ENCODE measurements at regions not wholly inside any gene's neighbourhood (a gene's known extent, or its start where the extent isn't known, plus 50 kb on each side); places are given as distances from the start of the nearest gene placed in this dataset.
"Not testable (repeated sequence)": the region's sequence is repeated elsewhere in the genome, so short reads cannot be mapped to it uniquely, and the experiment has no call there.

- Histone ChIP-seq H3K9me3 (no peaks in the 10 kb centered on the region), H3K27me3 (replicated peaks in 1 of 2; ENCODE audit: control insufficient read depth in 2 of 2, extremely low read depth in 1 of 2, insufficient read depth in 2 of 2, low read length in 1 of 2) (no peaks in the 10 kb centered on the region), H3K4me1 (ENCODE audit: control insufficient read depth in 1 of 2, extremely low read depth in 1 of 2, insufficient read depth in 2 of 2, low read length in 2 of 2) (no peaks in the 10 kb centered on the region), H3K4me3 (ENCODE audit: control insufficient read depth in 1 of 2, extremely low read depth in 1 of 2, low read length in 1 of 2) (no peak overlapping the region), H3K27ac (ENCODE audit: low read length) (no peak overlapping the region), H3K36me3 (ENCODE audit: control insufficient read depth in 2 of 2, extremely low read depth in 1 of 2, insufficient read depth in 1 of 2, low read length in 1 of 2) (no peaks in the 10 kb centered on the region)
- ChIA-PET CTCF (no interaction called here), POLR2A (no interaction called here)
- Mint-ChIP-seq H3K4me1 (no peaks in the 10 kb centered on the region), H3K27me3 (peaks cover 0 to 3% of the 10 kb centered on the region in 2 donors), H3K9me3 (peaks cover 3 to 10% (median 8%) of the 10 kb centered on the region in 3 donors), H3K4me3 (no peak overlapping the region), H3K27ac (no peak overlapping the region), H3K36me3 (no peaks in the 10 kb centered on the region)
- ATAC-seq (replicated peaks in 1 of 4) (no peak), DNase-seq (no peak)
- 78% methylated on average over 1 of the region's 1 CpG for WGBS (ENCODE audit: insufficient coverage)
Observed at GRCh38 chr11:33437529-33437928, 180.3 kb downstream of the HIPK3 start.

- Mint-ChIP-seq H3K4me3 (no peak overlapping the region), H3K27ac (no peak overlapping the region), H3K27me3 (peaks cover 12% of the 10 kb centered on the region in 2 donors), H3K4me1 (no peaks in the 10 kb centered on the region), H3K36me3 (no peaks in the 10 kb centered on the region), H3K9me3 (peaks cover 1 to 10% (median 8%) of the 10 kb centered on the region in 3 donors)
- DNase-seq (no peak), ATAC-seq (replicated peaks in 1 of 4) (no peak)
- Histone ChIP-seq H3K27me3 (replicated peaks in 1 of 2; ENCODE audit: control insufficient read depth in 2 of 2, extremely low read depth in 1 of 2, insufficient read depth in 2 of 2, low read length in 1 of 2) (no peaks in the 10 kb centered on the region), H3K9me3 (no peaks in the 10 kb centered on the region), H3K36me3 (ENCODE audit: control insufficient read depth in 2 of 2, extremely low read depth in 1 of 2, insufficient read depth in 1 of 2, low read length in 1 of 2) (no peaks in the 10 kb centered on the region), H3K4me3 (ENCODE audit: control insufficient read depth in 1 of 2, extremely low read depth in 1 of 2, low read length in 1 of 2) (no peak overlapping the region), H3K27ac (ENCODE audit: low read length) (no peak overlapping the region), H3K4me1 (ENCODE audit: control insufficient read depth in 1 of 2, extremely low read depth in 1 of 2, insufficient read depth in 2 of 2, low read length in 2 of 2) (no peaks in the 10 kb centered on the region)
- POLR2A ChIA-PET = no interaction called here
- CTCF ChIA-PET = no interaction called here
Observed at GRCh38 chr11:33435216-33435615, 178.0 kb downstream of the HIPK3 start.

- H3K4me1 ChIP-seq (ENCODE audit: control insufficient read depth in 1 of 2, extremely low read depth in 1 of 2, insufficient read depth in 2 of 2, low read length in 2 of 2) = no peaks in the 10 kb centered on the region
- no peaks in the 10 kb centered on the region for H3K36me3 ChIP-seq (ENCODE audit: control insufficient read depth in 2 of 2, extremely low read depth in 1 of 2, insufficient read depth in 1 of 2, low read length in 1 of 2)
- H3K27me3 ChIP-seq (replicated peaks in 1 of 2; ENCODE audit: control insufficient read depth in 2 of 2, extremely low read depth in 1 of 2, insufficient read depth in 2 of 2, low read length in 1 of 2) = peaks cover 0 to 2% of the 10 kb centered on the region in 2 experiments
- no peak overlapping the region for H3K27ac ChIP-seq (ENCODE audit: low read length)
- H3K4me3 ChIP-seq (ENCODE audit: control insufficient read depth in 1 of 2, extremely low read depth in 1 of 2, low read length in 1 of 2) = no peak overlapping the region
- H3K9me3 ChIP-seq = no peaks in the 10 kb centered on the region
- ChIA-PET CTCF (no interaction called here), POLR2A (no interaction called here)
- Mint-ChIP-seq H3K36me3 (no peaks in the 10 kb centered on the region), H3K4me3 (no peak overlapping the region), H3K4me1 (no peaks in the 10 kb centered on the region), H3K27me3 (peaks cover 16 to 17% of the 10 kb centered on the region in 2 donors), H3K9me3 (peaks cover 1 to 13% (median 10%) of the 10 kb centered on the region in 3 donors), H3K27ac (no peak overlapping the region)
- no peak for ATAC-seq (replicated peaks in 1 of 4)
- DNase-seq = no peak
- WGBS (ENCODE audit: insufficient coverage) = 71% methylated on average over 1 of the region's 1 CpG
Observed at GRCh38 chr11:33434294-33434693, 177.1 kb downstream of the HIPK3 start.

GRCh38 chr11:33428435-33428834 lies 171.3 kb downstream of the HIPK3 start:
- peaks cover 0 to 11% (median 0%) of the 10 kb centered on the region in 3 donors for H3K9me3 Mint-ChIP-seq
- H3K4me3 Mint-ChIP-seq; H3K36me3 Mint-ChIP-seq; POLR2A ChIA-PET; H3K27me3 ChIP-seq (replicated peaks in 1 of 2; ENCODE audit: control insufficient read depth in 2 of 2, extremely low read depth in 1 of 2, insufficient read depth in 2 of 2, low read length in 1 of 2); DNase-seq; H3K36me3 ChIP-seq (ENCODE audit: control insufficient read depth in 2 of 2, extremely low read depth in 1 of 2, insufficient read depth in 1 of 2, low read length in 1 of 2); H3K4me3 ChIP-seq (ENCODE audit: control insufficient read depth in 1 of 2, extremely low read depth in 1 of 2, low read length in 1 of 2); CTCF ChIA-PET; H3K27ac ChIP-seq (ENCODE audit: low read length); H3K9me3 ChIP-seq; H3K4me1 ChIP-seq (ENCODE audit: control insufficient read depth in 1 of 2, extremely low read depth in 1 of 2, insufficient read depth in 2 of 2, low read length in 2 of 2); ATAC-seq (replicated peaks in 1 of 4); H3K27ac Mint-ChIP-seq; H3K4me1 Mint-ChIP-seq: not testable (repeated sequence)
- H3K27me3 Mint-ChIP-seq = peaks cover 35 to 39% of the 10 kb centered on the region in 2 donors
- WGBS (ENCODE audit: insufficient coverage) = no CpG with 5 or more reads among the region's 7 CpGs

GRCh38 chr11:33420959-33421566 lies 163.9 kb downstream of the HIPK3 start:
- whole genome bisulfite sequencing (ENCODE audit: insufficient coverage) = no CpG with 5 or more reads among the region's 4 CpGs
- no peak overlapping the region for H3K4me3 ChIP-seq (ENCODE audit: control insufficient read depth in 1 of 2, extremely low read depth in 1 of 2, low read length in 1 of 2)
- H3K4me1 ChIP-seq (ENCODE audit: control insufficient read depth in 1 of 2, extremely low read depth in 1 of 2, insufficient read depth in 2 of 2, low read length in 2 of 2) = no peaks in the 10 kb centered on the region
- peaks cover 0 to 9% of the 10 kb centered on the region in 2 experiments for H3K27me3 ChIP-seq (replicated peaks in 1 of 2; ENCODE audit: control insufficient read depth in 2 of 2, extremely low read depth in 1 of 2, insufficient read depth in 2 of 2, low read length in 1 of 2)
- Mint-ChIP-seq H3K4me1 (no peaks in the 10 kb centered on the region), H3K27me3 (peaks cover 30 to 32% of the 10 kb centered on the region in 2 donors), H3K4me3 (no peak overlapping the region), H3K36me3 (no peaks in the 10 kb centered on the region), H3K27ac (no peak overlapping the region), H3K9me3 (no peaks in the 10 kb centered on the region)
- ATAC-seq (replicated peaks in 1 of 4) (no peak), DNase-seq (no peak)
- POLR2A ChIA-PET = no interaction called here
- H3K9me3 ChIP-seq = no peaks in the 10 kb centered on the region
- H3K36me3 ChIP-seq (ENCODE audit: control insufficient read depth in 2 of 2, extremely low read depth in 1 of 2, insufficient read depth in 1 of 2, low read length in 1 of 2) = no peaks in the 10 kb centered on the region
- CTCF ChIA-PET = no interaction called here
- H3K27ac ChIP-seq (ENCODE audit: low read length) = no peak overlapping the region

GRCh38 chr11:33419924-33420323 lies 162.7 kb downstream of the HIPK3 start:
- Histone ChIP-seq H3K9me3 (no peaks in the 10 kb centered on the region), H3K36me3 (ENCODE audit: control insufficient read depth in 2 of 2, extremely low read depth in 1 of 2, insufficient read depth in 1 of 2, low read length in 1 of 2) (no peaks in the 10 kb centered on the region), H3K4me1 (ENCODE audit: control insufficient read depth in 1 of 2, extremely low read depth in 1 of 2, insufficient read depth in 2 of 2, low read length in 2 of 2) (no peaks in the 10 kb centered on the region), H3K4me3 (ENCODE audit: control insufficient read depth in 1 of 2, extremely low read depth in 1 of 2, low read length in 1 of 2) (no peak overlapping the region), H3K27ac (ENCODE audit: low read length) (no peak overlapping the region), H3K27me3 (replicated peaks in 1 of 2; ENCODE audit: control insufficient read depth in 2 of 2, extremely low read depth in 1 of 2, insufficient read depth in 2 of 2, low read length in 1 of 2) (peaks cover 4 to 6% of the 10 kb centered on the region in 2 experiments)
- peaks cover 27 to 34% of the 10 kb centered on the region in 2 donors for H3K27me3 Mint-ChIP-seq
- no peak overlapping the region for H3K27ac Mint-ChIP-seq
- H3K4me3 Mint-ChIP-seq = no peak overlapping the region
- CTCF ChIA-PET = interaction anchor here in 1 of 2 donors (0.6 kb wide), 1 partner anchor 410 kb away, joined by 3 read pairs; no protein-coding TSS in a partner anchor
- H3K9me3 Mint-ChIP-seq = no peaks in the 10 kb centered on the region
- POLR2A ChIA-PET = interaction anchor here in 1 of 2 donors (0.6 kb wide), 1 partner anchor 1367 kb away, joined by 7 read pairs; no protein-coding TSS in a partner anchor
- WGBS (ENCODE audit: insufficient coverage) = 60% methylated on average over 1 of the region's 4 CpGs
- no peaks in the 10 kb centered on the region for H3K4me1 Mint-ChIP-seq
- no peak for ATAC-seq (replicated peaks in 1 of 4)
- no peaks in the 10 kb centered on the region for H3K36me3 Mint-ChIP-seq
- no peak for DNase-seq

GRCh38 chr11:33417121-33417520 lies 159.9 kb downstream of the HIPK3 start:
- Histone ChIP-seq H3K36me3 (ENCODE audit: control insufficient read depth in 2 of 2, extremely low read depth in 1 of 2, insufficient read depth in 1 of 2, low read length in 1 of 2) (no peaks in the 10 kb centered on the region), H3K9me3 (no peaks in the 10 kb centered on the region), H3K4me3 (ENCODE audit: control insufficient read depth in 1 of 2, extremely low read depth in 1 of 2, low read length in 1 of 2) (no peak overlapping the region), H3K27ac (ENCODE audit: low read length) (no peak overlapping the region), H3K27me3 (replicated peaks in 1 of 2; ENCODE audit: control insufficient read depth in 2 of 2, extremely low read depth in 1 of 2, insufficient read depth in 2 of 2, low read length in 1 of 2) (peaks cover 4 to 5% of the 10 kb centered on the region in 2 experiments), H3K4me1 (ENCODE audit: control insufficient read depth in 1 of 2, extremely low read depth in 1 of 2, insufficient read depth in 2 of 2, low read length in 2 of 2) (no peaks in the 10 kb centered on the region)
- no peaks in the 10 kb centered on the region for H3K36me3 Mint-ChIP-seq
- CTCF ChIA-PET = no interaction called here
- H3K9me3 Mint-ChIP-seq = no peaks in the 10 kb centered on the region
- POLR2A ChIA-PET = no interaction called here
- ATAC-seq (replicated peaks in 1 of 4) (no peak), DNase-seq (no peak)
- no peaks in the 10 kb centered on the region for H3K4me1 Mint-ChIP-seq
- 100% methylated on average over 5 of the region's 7 CpGs for WGBS (ENCODE audit: insufficient coverage)
- H3K27ac Mint-ChIP-seq = no peak overlapping the region
- no peak overlapping the region for H3K4me3 Mint-ChIP-seq
- peaks cover 21 to 33% of the 10 kb centered on the region in 2 donors for H3K27me3 Mint-ChIP-seq

All from T-cell (primary cell).